Stimulated activated CD8-positive, alpha-beta memory T cell treated with anti-CD3 and anti-CD28 coated beads, Interleukin-7, amount 100 ng/mL, for 24 hours (primary cell): ENCODE measurements at regions not wholly inside any gene's neighbourhood (a gene's known extent, or its start where the extent isn't known, plus 50 kb on each side); places are given as distances from the start of the nearest gene placed in this dataset.

Experiments used
- DNase-seq: peaks from one replicate; pipeline ENCODE4 v3.0.0-alpha.2; 2020; ENCODE audit warnings: low read depth

GRCh38 chr2:238582159-238582558 is 155.4 kb downstream of the ASB1 start:
- no peak for DNase-seq

- no peak for DNase-seq
Observed at GRCh38 chr2:238584617-238585016, 157.9 kb downstream of the ASB1 start.

- no peak for DNase-seq
Observed at GRCh38 chr2:238585836-238586821, 159.4 kb downstream of the ASB1 start.

GRCh38 chr2:238586931-238587775 is 160.4 kb downstream of the ASB1 start:
- DNase-seq, result no peak

GRCh38 chr2:238587776-238588660 is 161.3 kb downstream of the ASB1 start:
- no peak for DNase-seq

- DNase-seq, result no peak
Observed at GRCh38 chr2:238589591-238590460, 163.1 kb downstream of the ASB1 start.

GRCh38 chr2:238591732-238592131 is 165.0 kb downstream of the ASB1 start:
- no peak for DNase-seq

- no peak for DNase-seq
Observed at GRCh38 chr2:238593236-238593635, 166.5 kb downstream of the ASB1 start.

- no peak for DNase-seq
Observed at GRCh38 chr2:238593678-238594077, 167.0 kb downstream of the ASB1 start.

GRCh38 chr2:238594796-238595749 is 168.3 kb downstream of the ASB1 start:
- DNase-seq, result no peak

- no peak for DNase-seq
Observed at GRCh38 chr2:238595750-238596570, 169.2 kb downstream of the ASB1 start.

- no peak for DNase-seq
Observed at GRCh38 chr2:238596571-238597551, 170.1 kb downstream of the ASB1 start.

GRCh38 chr2:238597638-238598528 is 171.2 kb downstream of the ASB1 start:
- DNase-seq, result no peak

GRCh38 chr2:238598802-238599530 is 172.2 kb downstream of the ASB1 start:
- no peak for DNase-seq
